NOMO-1 (cell line): ENCODE measurements at regions not wholly inside any gene's neighbourhood (a gene's known extent, or its start where the extent isn't known, plus 50 kb on each side); places are given as distances from the start of the nearest gene placed in this dataset.

ENCODE experiments used
- DNase-seq, 2 experiments: peaks; one replicate each; lab custom pipeline; 2025; ENCODE audit not compliant: unreplicated experiment in 2 of 2; lab: John Stamatoyannopoulos, UW

DNA sequence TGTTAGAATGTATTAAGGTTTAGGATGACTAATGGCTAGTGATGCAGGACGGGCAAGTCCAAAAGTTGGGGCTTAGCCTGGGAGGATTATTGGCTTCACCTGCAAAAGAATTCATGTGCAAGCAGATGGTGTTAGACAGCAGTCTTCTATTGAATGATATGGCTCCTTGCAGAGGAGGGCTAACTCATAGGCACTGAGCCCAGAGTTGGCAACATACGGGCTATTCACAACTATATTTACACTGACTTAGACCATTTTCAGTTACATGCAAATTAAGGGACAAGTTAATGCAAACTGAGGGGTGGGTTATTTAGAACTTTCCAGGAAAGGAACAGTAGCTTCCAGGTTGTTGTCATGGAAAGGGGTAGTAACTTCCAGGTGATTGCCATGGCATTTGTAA, 1017.1 kb upstream of the EEF2KMT start:
- DNase-seq: no peak

DNA sequence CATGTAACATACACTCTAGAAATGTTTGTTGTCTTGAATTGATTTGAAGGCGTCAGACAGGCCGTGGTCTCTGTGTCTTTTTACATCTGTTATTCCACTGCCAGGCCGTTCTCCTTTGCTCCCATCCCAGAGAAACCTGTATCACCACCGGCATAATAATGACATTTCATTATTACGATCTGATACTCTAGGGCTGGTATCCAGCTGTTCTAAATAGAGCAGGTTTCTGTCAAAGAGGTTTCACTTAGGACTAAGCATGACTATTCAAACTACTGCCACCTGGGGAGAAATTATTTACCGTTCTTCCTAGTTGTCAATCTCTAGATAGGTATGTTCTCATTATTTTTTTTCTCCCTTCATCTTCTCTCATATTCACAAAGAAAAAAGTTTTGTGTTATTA, 1016.2 kb upstream of the EEF2KMT start:
- no peak for DNase-seq

- DNase-seq: no peak
Measured at GRCh38 chr16:6112700-6113099, 1015.1 kb upstream of the EEF2KMT start.

DNA sequence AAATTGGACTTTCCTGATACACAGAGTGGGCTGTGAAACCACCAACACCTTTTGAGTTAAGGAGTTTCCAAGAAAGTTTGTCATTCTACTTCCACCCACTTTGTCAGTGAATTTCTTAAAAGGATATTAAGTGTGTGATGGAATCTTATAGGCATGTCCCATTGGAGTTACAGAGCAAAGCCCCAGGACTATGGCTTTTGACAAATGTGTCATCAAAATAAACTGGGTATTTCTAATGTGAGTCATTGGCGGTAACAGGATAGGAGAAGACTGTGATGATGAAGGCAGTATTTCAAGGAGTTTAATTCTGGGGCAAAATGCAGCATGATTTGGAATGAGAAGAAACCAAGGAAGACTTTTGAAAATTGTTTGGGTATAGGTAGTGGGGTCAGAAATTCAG, 1013.8 kb upstream of the EEF2KMT start:
- DNase-seq: no peak

GRCh38 chr16:6110346-6110745, 1012.8 kb upstream of the EEF2KMT start:
- no peak for DNase-seq

GRCh38 chr16:6106061-6106460, 1008.5 kb upstream of the EEF2KMT start:
- no peak for DNase-seq

DNA sequence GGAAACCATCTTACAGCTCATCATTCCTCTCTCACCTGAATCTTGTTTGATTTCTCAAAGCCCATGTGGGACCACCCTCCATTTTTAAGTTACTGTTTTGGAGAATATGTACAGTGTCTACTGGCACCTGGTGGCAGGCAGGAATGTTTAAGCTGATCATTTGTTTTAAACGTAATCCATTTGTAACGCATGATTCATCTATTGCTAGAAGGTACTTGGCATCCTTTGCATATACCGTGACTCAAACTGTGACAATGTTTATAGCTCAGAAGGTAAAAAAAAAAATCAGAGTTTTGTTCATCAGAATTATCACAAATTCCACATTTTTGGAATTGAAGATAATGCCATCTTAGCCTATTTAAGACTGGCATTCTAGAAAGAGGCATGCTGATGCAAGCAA, 1007.5 kb upstream of the EEF2KMT start:
- DNase-seq: no peak

GRCh38 chr16:6104428-6104827, 1006.8 kb upstream of the EEF2KMT start:
- DNase-seq: no peak

DNA sequence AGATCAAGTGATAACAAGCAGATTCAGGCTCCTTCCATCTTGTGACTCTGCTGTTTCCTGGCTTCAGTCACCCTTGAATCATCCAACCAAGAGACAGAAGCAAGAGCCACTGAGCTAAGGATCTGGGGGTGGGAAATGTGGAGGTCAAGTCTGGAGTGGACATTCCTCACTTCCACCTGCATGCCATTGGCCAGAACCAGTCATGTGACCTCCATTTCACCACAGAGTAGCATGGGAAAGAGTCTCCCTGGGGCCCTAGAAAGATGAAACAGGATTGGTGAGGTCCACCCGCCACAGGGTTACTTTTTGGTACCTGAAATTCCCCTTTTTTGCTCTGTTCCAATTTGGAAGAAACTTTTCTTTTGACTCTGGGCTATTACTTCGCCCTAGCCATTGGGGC, 1006.0 kb upstream of the EEF2KMT start:
- no peak for DNase-seq

DNA sequence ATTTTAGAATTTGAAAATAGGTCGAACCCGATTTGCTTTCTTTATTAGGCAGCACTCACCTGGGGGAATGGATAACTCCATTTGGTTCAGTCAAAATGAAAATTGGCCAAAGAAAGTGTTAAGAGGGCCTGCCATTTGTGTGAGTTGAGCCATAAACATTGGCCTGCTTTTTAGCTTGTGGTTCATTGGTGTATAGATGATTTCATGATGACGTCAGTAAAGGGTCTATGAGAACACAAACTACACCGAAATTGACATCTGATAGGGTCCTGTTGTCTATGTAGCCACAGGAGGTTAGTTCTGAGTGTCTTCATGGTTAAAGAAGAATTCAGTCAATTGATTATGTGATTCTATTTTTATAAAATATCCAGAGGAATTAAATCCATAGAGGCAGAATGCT, 1001.5 kb upstream of the EEF2KMT start:
- no peak for DNase-seq

- no peak for DNase-seq
Measured at GRCh38 chr16:6096931-6097670, 999.5 kb upstream of the EEF2KMT start.

- DNase-seq: no peak
Measured at GRCh38 chr16:6095414-6095813, 997.8 kb upstream of the EEF2KMT start.

DNA sequence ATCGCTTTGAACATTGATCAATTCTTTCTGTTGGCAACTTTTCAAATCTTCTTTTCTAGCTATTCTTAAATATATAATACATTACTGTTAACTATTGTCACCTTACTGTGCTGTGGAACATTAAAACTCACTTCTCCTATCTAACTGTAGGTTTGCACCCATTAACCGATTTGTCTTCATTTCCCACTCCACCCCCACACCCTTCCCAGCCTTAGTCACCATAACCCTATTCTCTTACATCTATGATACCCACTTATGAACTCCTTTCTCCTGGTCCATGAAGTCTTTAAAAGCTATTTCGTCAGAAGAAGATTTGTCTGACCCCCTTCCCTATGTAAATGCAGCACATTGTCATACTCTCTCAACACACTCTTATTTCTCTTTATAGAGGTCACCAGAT, 993.4 kb upstream of the EEF2KMT start:
- DNase-seq: no peak

DNA sequence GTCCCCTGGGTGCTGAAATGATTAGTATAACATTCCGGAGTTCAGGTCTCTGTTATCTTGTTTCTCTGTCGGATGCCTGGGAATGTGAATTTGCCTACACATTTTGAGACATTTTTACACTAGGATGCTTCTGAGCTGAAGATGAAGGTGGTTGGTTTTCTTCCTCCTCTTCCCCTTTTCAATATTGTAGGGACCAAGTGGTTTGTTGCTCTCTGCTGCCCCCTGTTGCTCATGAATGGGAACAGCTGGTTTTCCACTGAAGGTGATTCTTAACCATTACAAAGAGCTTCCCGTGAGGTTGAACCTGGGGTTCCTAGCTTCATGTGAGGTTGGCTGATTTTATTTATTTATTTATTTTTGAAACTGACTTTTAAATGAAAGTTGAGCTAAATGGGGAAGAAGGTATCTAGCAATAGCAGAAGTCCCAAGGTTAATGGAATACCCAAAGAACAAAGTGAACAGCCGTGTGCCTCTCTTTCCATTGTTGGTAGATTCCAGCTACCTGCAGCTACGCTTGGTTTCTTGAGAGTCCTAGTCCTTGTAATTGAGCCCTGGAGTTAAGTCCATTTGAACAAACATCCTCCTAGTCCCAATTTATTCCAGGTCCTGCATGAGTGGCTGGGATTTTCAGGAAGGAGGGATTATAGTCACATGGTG, 983.9 kb upstream of the EEF2KMT start:
- peak; percentile 6 to 27 for DNase-seq

DNA sequence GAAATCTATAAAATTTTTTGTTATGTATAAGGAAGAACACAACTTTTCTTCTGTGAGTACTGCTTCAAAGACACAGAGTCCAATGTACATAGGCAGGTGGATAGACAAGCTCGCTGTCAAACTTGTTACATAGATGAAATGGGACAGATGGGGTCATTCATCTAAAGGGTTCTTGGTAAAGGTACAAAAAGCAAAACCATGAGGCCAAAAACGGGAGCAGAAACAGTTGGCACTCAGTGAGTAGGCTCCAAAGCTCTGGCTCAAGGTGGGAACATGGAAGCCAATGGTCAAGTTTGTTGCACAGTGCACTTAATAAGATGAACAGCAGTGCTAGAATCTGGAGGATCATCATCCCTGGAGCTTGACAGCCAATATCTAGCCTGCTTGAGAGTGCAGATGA, 979.0 kb upstream of the EEF2KMT start:
- DNase-seq: no peak

DNA sequence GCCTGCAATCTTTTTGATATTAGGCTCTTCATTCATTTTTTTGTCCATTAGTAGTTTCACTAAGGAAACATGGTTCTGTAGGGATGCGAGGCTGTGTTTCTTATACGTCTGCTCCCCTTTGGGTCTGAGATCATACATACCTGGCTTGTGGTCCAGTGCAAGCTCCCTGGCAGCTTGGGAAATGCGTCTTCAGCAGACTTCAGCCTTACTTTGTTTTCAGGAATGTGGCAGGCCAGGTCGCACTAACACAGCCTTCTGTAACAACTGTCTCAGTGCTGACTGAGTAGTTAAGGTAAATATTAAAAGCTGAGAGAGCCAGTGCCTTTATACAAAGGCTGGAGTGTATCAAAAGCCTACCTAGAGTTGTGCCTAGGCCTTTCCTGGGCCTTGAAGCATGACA, 970.5 kb upstream of the EEF2KMT start:
- no peak for DNase-seq

GRCh38 chr16:6066652-6067051, 969.1 kb upstream of the EEF2KMT start:
- no peak for DNase-seq

- DNase-seq: no peak
Measured at GRCh38 chr16:6063526-6063925, 965.9 kb upstream of the EEF2KMT start.

DNA sequence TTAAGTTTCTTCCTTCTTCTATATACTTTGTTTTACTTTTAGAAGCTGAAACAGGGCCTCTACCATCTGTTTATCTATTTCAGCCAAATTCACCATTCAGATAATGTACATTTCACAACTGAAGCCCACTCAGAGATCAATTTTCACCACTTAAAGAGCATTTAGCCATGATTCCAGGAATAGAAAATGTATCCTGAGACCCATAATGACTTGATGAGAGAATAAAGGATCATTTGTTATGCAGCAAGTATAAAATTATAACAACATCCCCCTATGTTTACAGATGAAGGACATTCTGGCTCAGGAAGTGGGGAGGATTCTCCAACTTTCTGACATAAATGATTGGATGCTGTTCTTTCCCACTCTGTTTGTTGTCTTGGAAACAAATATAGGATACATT, 962.1 kb upstream of the EEF2KMT start:
- DNase-seq: no peak

DNA sequence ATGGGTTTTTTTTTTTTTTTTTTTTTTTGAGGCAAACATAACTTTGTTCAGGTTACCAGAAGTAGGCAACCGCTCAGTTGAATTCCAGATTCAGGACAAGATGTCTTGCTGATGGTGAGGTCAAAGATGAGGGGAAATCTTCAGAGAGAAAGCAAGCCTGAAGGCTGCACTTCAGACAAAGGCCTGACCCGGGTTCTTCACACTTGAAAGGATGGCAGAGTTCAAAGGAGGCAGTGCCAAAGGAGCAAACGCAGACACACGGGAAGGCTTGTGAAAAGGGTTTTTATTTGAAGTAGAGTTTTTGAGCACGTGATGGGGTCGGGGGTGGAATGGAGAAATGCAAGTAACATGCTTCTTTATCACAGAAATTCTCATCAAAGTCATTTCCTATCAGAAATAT, 960.2 kb upstream of the EEF2KMT start:
- no peak for DNase-seq

DNA sequence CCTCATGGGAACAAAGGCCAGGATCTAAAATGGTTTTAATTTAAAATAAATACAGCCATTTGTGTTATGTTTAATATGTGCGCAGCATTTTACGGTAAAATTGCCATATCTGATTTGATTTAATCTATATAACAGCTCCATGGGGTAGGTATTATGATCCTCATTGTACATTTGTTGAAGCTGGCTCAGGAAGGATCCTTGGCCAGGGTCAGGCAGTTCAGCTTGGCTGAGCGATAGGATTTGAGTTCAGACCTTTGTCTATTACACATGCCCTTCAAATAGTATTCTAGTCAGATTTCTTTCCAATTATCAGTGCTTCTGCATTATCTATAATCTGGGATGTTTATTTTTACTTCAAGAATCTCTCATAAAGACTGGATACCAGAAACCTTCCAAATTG, 950.4 kb upstream of the EEF2KMT start:
- no peak for DNase-seq

- no peak for DNase-seq
Measured at GRCh38 chr16:6047325-6047724, 949.7 kb upstream of the EEF2KMT start.
